H9 (cell line): ENCODE measurements at regions not wholly inside any gene's neighbourhood (a gene's known extent, or its start where the extent isn't known, plus 50 kb on each side); places are given as distances from the start of the nearest gene placed in this dataset.

ENCODE experiments used
- DNase-seq: peaks from one replicate; pipeline ENCODE4 v3.0.0-alpha.2; 2017
- H2AFZ ChIP-seq: one replicate; pipeline ENCODE4 v1.6.1; 2013; ENCODE audit warnings: mild to moderate bottlenecking, low read length, control low read depth, moderate library complexity
- H2AK5ac ChIP-seq: 2 replicates; pipeline ENCODE4 v1.6.1; 2013; ENCODE audit warnings: low read length, control low read depth, mixed read lengths; ENCODE audit not compliant: insufficient read length
- H2BK120ac ChIP-seq: one replicate; pipeline ENCODE4 v1.6.1; 2013; ENCODE audit warnings: low read depth, mild to moderate bottlenecking, low read length, control low read depth, inconsistent platforms; ENCODE audit not compliant: poor library complexity, severe bottlenecking
- H2BK12ac ChIP-seq: 2 replicates; pipeline ENCODE4 v1.6.1; 2013; ENCODE audit warnings: low read length, control low read depth, mixed read lengths, low read depth; ENCODE audit not compliant: insufficient read length
- H2BK15ac ChIP-seq: 2 replicates; pipeline ENCODE4 v1.6.1; 2013; ENCODE audit warnings: low read depth, low read length, control low read depth
- H2BK20ac ChIP-seq: one replicate; pipeline ENCODE4 v1.6.1; 2013; ENCODE audit warnings: low read depth, mild to moderate bottlenecking, low read length, control low read depth, inconsistent platforms; ENCODE audit not compliant: poor library complexity, severe bottlenecking
- H2BK5ac ChIP-seq: 2 replicates; pipeline ENCODE4 v1.6.1; 2013; ENCODE audit warnings: low read length, control low read depth, mixed read lengths; ENCODE audit not compliant: insufficient read length
- H3K14ac ChIP-seq: 2 replicates; pipeline ENCODE4 v1.6.1; 2013; ENCODE audit warnings: low read length, control low read depth; ENCODE audit not compliant: insufficient read depth
- H3K18ac ChIP-seq: 2 replicates; pipeline ENCODE4 v1.6.1; 2013; ENCODE audit warnings: low read depth, mild to moderate bottlenecking, mixed read lengths, low read length, control low read depth; ENCODE audit not compliant: insufficient read length
- H3K23ac ChIP-seq: 2 replicates; pipeline ENCODE4 v1.6.1; 2013; ENCODE audit warnings: low read length, control low read depth, mixed read lengths, low read depth; ENCODE audit not compliant: insufficient read length
- H3K23me2 ChIP-seq: 2 replicates; pipeline ENCODE4 v1.6.1; 2013; ENCODE audit warnings: low read depth, mild to moderate bottlenecking, mixed read lengths, low read length, control low read depth; ENCODE audit not compliant: insufficient read length, poor library complexity, severe bottlenecking
- H3K27ac ChIP-seq: 2 replicates; pipeline ENCODE4 v1.5.1; 2013; ENCODE audit warnings: low read length, control low read depth, mixed read lengths, low read depth; ENCODE audit not compliant: insufficient read length
- H3K27me3 ChIP-seq: 2 replicates; pipeline ENCODE4 v1.6.1; 2013; ENCODE audit warnings: low read length, control low read depth, inconsistent platforms; ENCODE audit not compliant: insufficient read depth
- H3K4ac ChIP-seq: 2 replicates; pipeline ENCODE4 v1.6.1; 2013; ENCODE audit warnings: low read depth, mild to moderate bottlenecking, control low read depth, inconsistent platforms, low read length, moderate library complexity
- H3K4me1 ChIP-seq: 2 replicates; pipeline ENCODE4 v1.6.1; 2013; ENCODE audit warnings: low read length, control low read depth, inconsistent platforms; ENCODE audit not compliant: insufficient read depth
- H3K4me2 ChIP-seq: 2 replicates; pipeline ENCODE4 v1.6.1; 2013; ENCODE audit warnings: low read length, control low read depth, mixed read lengths; ENCODE audit not compliant: insufficient read length, insufficient read depth
- H3K56ac ChIP-seq: 2 replicates; pipeline ENCODE4 v1.6.1; 2013; ENCODE audit warnings: low read depth, mild to moderate bottlenecking, mixed read lengths, low read length, control low read depth; ENCODE audit not compliant: insufficient read length
- H3K79me1 ChIP-seq: 2 replicates; pipeline ENCODE4 v1.6.1; 2013; ENCODE audit warnings: low read depth, mild to moderate bottlenecking, moderate library complexity, low read length, control low read depth, inconsistent platforms; ENCODE audit not compliant: insufficient read depth, poor library complexity, severe bottlenecking
- H3K79me2 ChIP-seq: 2 replicates; pipeline ENCODE4 v1.6.1; 2013; ENCODE audit warnings: low read length, control low read depth, inconsistent platforms; ENCODE audit not compliant: insufficient read depth
- H3K9ac ChIP-seq: 2 replicates; pipeline ENCODE4 v1.6.1; 2013; ENCODE audit warnings: low read length, control low read depth, mixed read lengths; ENCODE audit not compliant: insufficient read length; ENCODE audit errors: extremely low read depth
- H3K9me3 ChIP-seq: one replicate; pipeline ENCODE4 v1.6.1; 2013; ENCODE audit warnings: low read depth, low read length, inconsistent platforms; ENCODE audit not compliant: control insufficient read depth
- H3T11ph ChIP-seq: one replicate; pipeline ENCODE4 v1.6.1; 2013; ENCODE audit warnings: mild to moderate bottlenecking, low read length, control low read depth, inconsistent platforms
- H4K20me1 ChIP-seq: one replicate; pipeline ENCODE4 v1.6.1; 2013; ENCODE audit not compliant: control insufficient read depth, insufficient read length, insufficient read depth
- H4K5ac ChIP-seq: 2 replicates; pipeline ENCODE4 v1.6.1; 2013; ENCODE audit warnings: low read depth, mild to moderate bottlenecking, mixed read lengths, low read length, control low read depth; ENCODE audit not compliant: insufficient read length
- H4K8ac ChIP-seq: replicated peaks from 2 replicates; pipeline ENCODE4 v1.6.1; 2013; ENCODE audit warnings: low read length, control low read depth, mixed read lengths, low read depth; ENCODE audit not compliant: insufficient read length
- H4K91ac ChIP-seq: 2 replicates; pipeline ENCODE4 v1.6.1; 2013; ENCODE audit warnings: low read depth, mild to moderate bottlenecking, moderate library complexity, mixed read lengths, low read length, control low read depth; ENCODE audit not compliant: insufficient read length
- H3K27ac Mint-ChIP-seq, 3 experiments: 2 replicates in 2 of 3; 3 replicates in 1 of 3; pipeline ENCODE4 v1.8.0; 2020 to 2021; ENCODE audit warnings: mixed read lengths in 3 of 3, mild to moderate bottlenecking in 1 of 3, moderate library complexity in 1 of 3
- H3K27me3 Mint-ChIP-seq: 2 replicates; pipeline ENCODE4 v1.8.0; 2021; ENCODE audit warnings: low read depth, mild to moderate bottlenecking, moderate library complexity, mixed read lengths
- H3K36me3 Mint-ChIP-seq, 3 experiments: 2 replicates in 2 of 3; 3 replicates in 1 of 3; pipeline ENCODE4 v1.8.0; 2020 to 2021; ENCODE audit warnings: low read depth in 3 of 3, mixed read lengths in 3 of 3; ENCODE audit not compliant: insufficient read depth in 1 of 3
- H3K4me1 Mint-ChIP-seq, 2 experiments: 2 replicates each; pipeline ENCODE4 v1.8.0; 2020; ENCODE audit warnings: mixed read lengths in 2 of 2
- H3K4me3 Mint-ChIP-seq, 2 experiments: 2 replicates in 1 of 2; 3 replicates in 1 of 2; pipeline ENCODE4 v1.8.0; 2020 to 2021; ENCODE audit warnings: mild to moderate bottlenecking in 2 of 2, mixed read lengths in 2 of 2, moderate library complexity in 1 of 2
- H3K9me3 Mint-ChIP-seq, 2 experiments: 2 replicates in 1 of 2; 3 replicates in 1 of 2; pipeline ENCODE4 v1.8.0; 2020; ENCODE audit warnings: mild to moderate bottlenecking in 2 of 2, mixed read lengths in 2 of 2, moderate library complexity in 1 of 2
- CTCF ChIP-seq: fragments of 200-600 bp; sonication (generic); conservative IDR thresholded peaks from 3 replicates; pipeline ENCODE4 v1.8.0; 2021; ENCODE audit warnings: antibody characterized with exemption, mild to moderate bottlenecking
- WGBS: extraction: QIAGEN DNeasy Blood & Tissue Kit; methylation state at CpG from one replicate; pipeline ENCODE4 v1.1.7; 2013; ENCODE audit warnings: missing lambda C conversion rate, low lambda C conversion rate, mixed read lengths; ENCODE audit not compliant: insufficient read length; ENCODE audit errors: extremely low coverage; 5-methylcytosine and 5-hydroxymethylcytosine counted together

- Histone ChIP-seq H3K79me1 (no peaks in the 10 kb centered on the region), H2BK20ac (no peak overlapping the region), H3K4ac (no peak overlapping the region), H3K9me3 (no peaks in the 10 kb centered on the region), H2AFZ (no peak overlapping the region), H3K9ac (no peak overlapping the region), H2BK15ac (no peak overlapping the region), H2BK120ac (no peak overlapping the region), H3T11ph (no peak overlapping the region), H4K91ac (no peak overlapping the region), H4K5ac (no peak overlapping the region), H3K4me1 (no peaks in the 10 kb centered on the region), H4K8ac (no peak overlapping the region), H3K27ac (no peak overlapping the region), H3K14ac (no peak overlapping the region), H3K23ac (no peak overlapping the region), H2AK5ac (no peak overlapping the region), H3K18ac (no peak overlapping the region), H3K79me2 (no peaks in the 10 kb centered on the region), H2BK5ac (no peak overlapping the region), H4K20me1 (no peaks in the 10 kb centered on the region), H3K27me3 (no peaks in the 10 kb centered on the region), H3K23me2 (no peaks in the 10 kb centered on the region), H2BK12ac (no peak overlapping the region), H3K56ac (no peak overlapping the region), H3K4me2 (no peak overlapping the region)
- H3K27ac Mint-ChIP-seq = no peak overlapping the region
- no CpG with 5 or more reads among the region's 11 CpGs for WGBS
- H3K36me3 Mint-ChIP-seq = no peaks in the 10 kb centered on the region
- no peak for DNase-seq
- no peak for TF ChIP-seq CTCF
- H3K27me3 Mint-ChIP-seq = peaks cover 4% of the 10 kb centered on the region
- no peaks in the 10 kb centered on the region; a peak in 1 of 5 replicates for H3K9me3 Mint-ChIP-seq
- H3K4me1 Mint-ChIP-seq = peaks cover 2% of the 10 kb centered on the region in 2 experiments; a peak in 1 of 4 replicates
- H3K4me3 Mint-ChIP-seq = no peak overlapping the region
Measured at GRCh38 chr16:82459580-82460256, 167.1 kb upstream of the CDH13 start.
